GM18508 (cell line): ENCODE measurements at regions not wholly inside any gene's neighbourhood (a gene's known extent, or its start where the extent isn't known, plus 50 kb on each side); places are given as distances from the start of the nearest gene placed in this dataset.
"Not testable (repeated sequence)": the region's sequence is repeated elsewhere in the genome, so short reads cannot be mapped to it uniquely, and the experiment has no call there.

ENCODE experiments used
- ATAC-seq: cut with Tn5 transposase; IDR thresholded peaks from one replicate; pipeline ENCODE4 v1.9.1; 2021; ENCODE audit warnings: moderate number of reproducible peaks; ENCODE audit not compliant: insufficient read depth, unreplicated experiment

GRCh38 chr5:10876996-10877395, 116.0 kb upstream of the DAP start:
- not testable (repeated sequence) for ATAC-seq

GRCh38 chr5:10876006-10876744, 115.1 kb upstream of the DAP start:
- no peak for ATAC-seq

- ATAC-seq, result no peak
Measured at GRCh38 chr5:10875201-10875768, 114.3 kb upstream of the DAP start.

- no peak for ATAC-seq
Measured at GRCh38 chr5:10874541-10874940, 113.5 kb upstream of the DAP start.

- ATAC-seq, result no peak
Measured at GRCh38 chr5:10870791-10871190, 109.8 kb upstream of the DAP start.

GRCh38 chr5:10868956-10869355, 107.9 kb upstream of the DAP start:
- ATAC-seq, result no peak

GRCh38 chr5:10867389-10868303, 106.6 kb upstream of the DAP start:
- no peak for ATAC-seq

GRCh38 chr5:10866913-10867312, 105.9 kb upstream of the DAP start:
- no peak for ATAC-seq

- no peak for ATAC-seq
Measured at GRCh38 chr5:10863763-10864383, 102.8 kb upstream of the DAP start.

- no peak for ATAC-seq
Measured at GRCh38 chr5:10862085-10862484, 101.1 kb upstream of the DAP start.

- ATAC-seq, result no peak
Measured at GRCh38 chr5:10861423-10861790, 100.4 kb upstream of the DAP start.

- no peak for ATAC-seq
Measured at GRCh38 chr5:10860645-10861422, 99.8 kb upstream of the DAP start.

GRCh38 chr5:10860196-10860543, 99.1 kb upstream of the DAP start:
- ATAC-seq, result no peak

- ATAC-seq, result no peak
Measured at GRCh38 chr5:10859393-10860195, 98.6 kb upstream of the DAP start.

- no peak for ATAC-seq
Measured at GRCh38 chr5:10858945-10859344, 97.9 kb upstream of the DAP start.

- no peak for ATAC-seq
Measured at GRCh38 chr5:10858307-10858706, 97.3 kb upstream of the DAP start.

GRCh38 chr5:10857338-10857733, 96.3 kb upstream of the DAP start:
- ATAC-seq, result no peak

- no peak for ATAC-seq
Measured at GRCh38 chr5:10856683-10857337, 95.8 kb upstream of the DAP start.

GRCh38 chr5:10856071-10856470, 95.0 kb upstream of the DAP start:
- ATAC-seq, result no peak
